Activated gamma-delta T cell treated with anti-CD3 and anti-CD28 coated beads, Interleukin-2, amount 50 U/mL, for 16 hours (primary cell): ENCODE measurements at regions not wholly inside any gene's neighbourhood (a gene's known extent, or its start where the extent isn't known, plus 50 kb on each side); places are given as distances from the start of the nearest gene placed in this dataset.

Experiments used
- DNase-seq: peaks from one replicate; pipeline ENCODE4 v3.0.0-alpha.2; 2020; ENCODE audit warnings: low read depth

GRCh38 chr1:229093238-229093540 lies 177.7 kb upstream of the RAB4A start:
- no peak for DNase-seq

DNA sequence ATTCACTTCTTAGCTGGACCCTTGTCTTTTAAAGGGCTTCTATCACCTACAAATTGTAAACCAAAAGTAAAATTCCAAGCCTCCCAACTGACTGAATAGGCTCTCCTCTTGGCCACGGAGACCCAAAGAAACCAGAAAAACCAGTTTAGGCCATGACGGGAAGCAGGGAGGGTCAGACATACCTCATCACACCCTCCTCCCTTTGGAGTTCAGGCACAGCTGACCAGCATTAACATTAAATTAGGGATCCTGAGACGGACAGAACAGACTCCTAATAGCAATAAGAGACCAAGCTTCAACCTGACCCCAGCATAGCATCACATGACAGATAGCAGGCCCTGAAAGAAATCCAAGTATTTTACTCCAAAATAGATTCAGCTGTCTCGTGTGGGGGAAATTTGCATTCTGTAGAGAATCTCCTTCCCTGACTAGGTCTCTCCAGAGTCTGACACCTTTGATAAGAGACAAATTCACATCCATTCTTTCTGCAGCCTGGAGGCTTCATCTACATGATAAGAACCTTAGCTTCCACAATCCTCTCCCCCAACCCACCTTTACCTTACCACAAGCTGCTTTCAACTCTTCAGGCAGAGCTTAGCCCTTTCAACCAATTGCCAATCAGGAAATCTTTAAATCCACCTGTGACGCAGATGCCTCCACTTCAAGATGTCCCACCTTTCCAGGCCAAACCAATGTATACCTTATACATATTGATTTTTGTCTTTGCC lies 177.1 kb upstream of the RAB4A start:
- DNase-seq = no peak

DNA sequence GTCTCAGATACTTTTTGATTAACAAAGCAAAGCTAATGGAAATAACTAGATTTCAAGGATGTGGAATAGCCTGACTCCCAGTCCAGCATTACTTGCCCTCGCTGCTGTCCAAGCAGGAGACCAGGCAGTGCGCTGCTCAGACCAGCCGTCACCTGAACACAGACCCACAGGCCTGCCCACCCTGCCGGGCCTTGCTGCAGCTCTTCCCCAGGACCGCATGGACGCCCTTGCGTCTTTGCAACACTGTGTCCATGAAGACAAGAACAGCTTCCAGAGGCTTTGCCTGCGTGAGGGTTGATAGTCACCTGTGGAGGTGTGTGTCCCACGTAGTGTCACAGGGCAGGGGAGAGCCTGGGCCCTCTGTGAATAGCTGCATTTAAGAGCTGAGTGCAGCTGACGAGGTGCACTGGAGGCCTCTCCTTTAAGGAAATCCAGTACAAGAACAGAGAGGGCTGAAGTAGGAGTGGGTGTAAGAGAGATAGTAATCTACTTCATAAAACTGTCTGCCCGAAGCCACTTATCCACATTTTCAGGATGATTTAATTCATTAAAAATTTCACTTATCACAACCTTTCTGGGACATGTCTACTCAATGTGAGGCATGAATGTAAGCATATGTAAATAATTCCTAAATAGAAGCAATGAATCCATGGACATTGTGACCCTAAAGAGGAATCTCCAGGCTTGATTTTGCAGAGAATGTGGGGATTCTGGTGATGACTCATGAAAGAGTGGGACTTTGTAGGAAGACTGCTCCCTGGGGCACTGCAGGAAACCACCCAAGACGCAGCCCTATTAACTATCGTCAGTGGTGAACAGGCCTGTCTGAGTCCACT lies 176.2 kb upstream of the RAB4A start:
- no peak for DNase-seq

DNA sequence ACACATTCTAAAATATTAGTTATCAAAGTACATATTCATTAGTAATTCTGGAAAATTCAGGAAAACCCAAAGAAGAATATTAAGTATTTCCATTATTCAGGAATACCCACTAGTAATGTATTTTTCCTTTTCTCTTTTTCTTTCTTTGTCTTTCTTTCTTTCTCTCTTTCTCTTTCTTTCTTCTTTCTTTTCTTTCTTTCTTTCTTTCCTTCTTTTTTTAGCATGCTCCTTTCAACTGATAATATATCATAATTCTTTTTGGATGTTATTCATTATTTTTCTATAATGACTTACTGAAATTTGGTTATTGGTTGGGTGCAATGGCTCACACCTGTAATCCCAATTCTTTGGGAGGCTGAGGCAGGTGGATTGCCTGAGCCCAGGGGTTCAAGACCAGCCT lies 175.6 kb upstream of the RAB4A start:
- no peak for DNase-seq

DNA sequence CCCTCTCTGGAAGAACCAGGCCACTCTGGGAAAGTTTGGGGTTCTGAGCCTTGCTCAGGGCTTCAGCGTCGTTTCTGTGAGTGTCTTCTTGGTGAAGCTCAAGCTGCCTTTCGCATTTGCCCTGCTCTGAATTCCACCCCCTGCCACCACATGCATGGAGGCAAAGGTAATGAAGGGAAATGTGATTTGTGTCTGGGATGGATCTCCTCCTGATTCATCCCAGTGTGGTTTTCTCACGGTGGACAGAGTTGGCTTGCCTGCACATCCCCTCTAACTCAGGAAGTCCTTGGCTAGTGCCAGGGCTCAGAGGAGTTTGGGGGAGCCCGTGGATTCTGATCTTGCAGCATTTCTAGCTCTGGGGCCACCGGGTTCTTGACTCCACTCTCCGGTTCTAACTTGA lies 173.6 kb upstream of the RAB4A start:
- DNase-seq = no peak

GRCh38 chr1:229098361-229098760 lies 172.6 kb upstream of the RAB4A start:
- no peak for DNase-seq

- no peak for DNase-seq
Measured at GRCh38 chr1:229098903-229099578, 171.9 kb upstream of the RAB4A start.

DNA sequence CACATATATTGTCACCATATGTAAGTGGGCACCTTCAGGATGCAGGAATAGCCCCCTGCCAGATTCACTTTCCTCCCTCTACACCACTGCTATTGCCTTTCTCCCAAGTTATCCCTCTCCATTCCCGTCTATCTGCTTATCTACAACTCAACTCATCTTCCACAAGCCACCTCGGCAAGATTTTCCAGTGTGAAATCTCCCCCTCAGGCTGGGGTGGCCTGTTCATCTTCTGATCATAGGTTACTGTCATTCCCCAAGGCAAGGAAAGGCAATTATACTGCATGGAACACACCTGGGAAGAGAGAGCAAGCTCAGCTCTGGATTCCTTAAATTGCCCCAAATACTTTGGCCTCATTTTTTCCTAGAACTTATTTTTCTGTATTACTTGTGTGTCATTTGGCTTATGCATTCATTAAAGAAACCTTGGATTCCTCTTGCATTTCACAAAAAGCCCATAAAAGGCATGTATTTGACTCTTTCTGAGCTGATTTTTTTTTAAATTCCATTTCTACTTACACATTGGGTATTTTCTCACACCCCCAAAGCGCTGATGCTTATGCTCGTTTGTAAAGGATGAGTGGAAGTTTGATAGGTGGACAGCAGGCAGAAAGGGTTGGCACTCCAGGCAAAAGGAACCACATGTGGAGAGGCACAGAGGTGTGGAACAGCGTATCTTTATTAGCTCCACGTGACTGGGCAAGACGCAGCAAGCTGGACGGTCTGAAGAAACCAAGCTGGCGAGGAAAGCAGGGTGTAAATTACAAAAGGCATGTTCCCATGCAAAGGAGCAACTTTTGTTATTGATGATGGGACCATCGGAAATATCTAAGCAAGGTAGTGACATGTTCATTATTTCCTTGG lies 169.7 kb upstream of the RAB4A start:
- no peak for DNase-seq

DNA sequence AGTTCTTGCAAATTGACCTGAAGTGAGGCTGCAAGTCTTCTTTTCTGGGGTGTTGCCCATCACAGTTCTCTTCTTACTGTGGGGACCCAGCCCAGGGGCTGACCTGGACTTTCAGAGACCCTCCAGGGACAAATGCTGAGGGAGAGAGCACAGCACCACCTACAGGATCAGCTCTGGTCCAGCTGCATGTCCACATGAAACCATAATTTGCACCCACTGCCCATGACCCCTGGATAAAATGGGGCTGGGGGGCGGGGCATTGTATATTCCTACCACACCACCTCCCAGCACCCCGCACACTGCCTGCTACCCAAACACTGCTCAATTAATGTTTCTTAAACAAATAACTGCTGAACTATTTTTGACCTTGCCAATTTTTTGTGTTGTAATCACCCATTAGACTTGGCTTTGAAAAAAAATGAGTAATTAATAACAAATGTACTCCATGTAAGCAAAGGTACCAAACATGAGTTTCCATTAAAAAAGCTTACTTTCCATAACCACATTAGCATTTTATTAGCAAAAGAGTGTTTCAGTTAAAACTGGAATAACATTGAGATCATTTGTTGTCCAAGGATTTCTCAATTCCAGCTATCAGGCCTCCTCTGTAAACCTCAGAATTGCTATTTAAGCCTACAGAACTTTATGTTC lies 168.0 kb upstream of the RAB4A start:
- DNase-seq = no peak

DNA sequence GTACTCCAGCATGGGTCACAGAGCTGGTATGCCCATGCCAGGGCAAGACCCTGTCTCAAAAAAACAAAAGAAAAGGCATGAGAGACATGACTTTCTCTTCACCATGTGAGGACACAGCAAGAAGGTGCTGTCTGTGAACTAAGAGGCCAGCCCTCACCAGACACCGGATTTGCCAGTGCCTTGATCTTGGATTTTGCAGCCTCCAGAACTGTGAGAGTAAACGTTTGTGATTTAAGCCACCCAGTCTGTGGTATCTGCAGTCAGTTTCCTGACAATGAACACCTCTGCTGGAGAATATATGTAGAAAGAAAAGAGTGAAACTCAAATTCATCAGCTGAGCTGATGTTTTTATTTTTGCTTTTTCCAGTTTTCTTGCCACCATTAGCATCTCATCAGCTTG lies 166.3 kb upstream of the RAB4A start:
- no peak for DNase-seq

GRCh38 chr1:229105109-229105508 lies 165.8 kb upstream of the RAB4A start:
- no peak for DNase-seq

DNA sequence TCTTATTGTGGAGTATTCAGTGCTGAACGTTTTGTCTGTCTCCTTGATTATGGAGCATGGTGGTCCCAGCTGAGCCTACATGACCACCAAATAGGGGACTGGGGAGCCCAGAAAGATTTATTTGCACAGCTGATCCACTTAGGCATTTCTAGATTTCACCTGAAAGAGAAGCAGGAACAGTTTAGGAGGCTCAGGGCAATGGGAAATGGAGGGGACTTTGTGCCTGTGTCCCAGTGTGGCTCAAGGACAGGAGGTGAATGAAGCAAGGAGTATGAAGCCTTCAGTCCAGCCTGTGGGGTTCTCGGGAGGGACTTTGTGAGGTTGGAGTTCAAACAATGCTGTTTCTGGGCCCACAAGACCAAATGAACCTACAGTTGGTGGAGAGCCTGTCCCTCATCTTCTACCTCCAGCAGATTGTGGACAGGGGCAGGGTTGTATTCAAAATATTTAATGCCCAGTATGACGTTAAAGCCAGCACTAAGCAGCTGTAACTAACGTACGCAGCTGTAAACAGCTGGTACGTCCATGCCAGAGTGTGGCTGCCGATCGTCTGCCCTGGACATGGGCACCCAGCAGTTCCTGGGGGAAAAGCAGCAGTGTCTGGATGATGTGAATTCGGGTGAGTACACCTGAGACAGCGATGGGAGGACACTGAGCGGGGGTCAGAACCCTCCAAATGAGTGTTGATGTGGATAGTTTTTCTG lies 164.9 kb upstream of the RAB4A start:
- no peak for DNase-seq

DNA sequence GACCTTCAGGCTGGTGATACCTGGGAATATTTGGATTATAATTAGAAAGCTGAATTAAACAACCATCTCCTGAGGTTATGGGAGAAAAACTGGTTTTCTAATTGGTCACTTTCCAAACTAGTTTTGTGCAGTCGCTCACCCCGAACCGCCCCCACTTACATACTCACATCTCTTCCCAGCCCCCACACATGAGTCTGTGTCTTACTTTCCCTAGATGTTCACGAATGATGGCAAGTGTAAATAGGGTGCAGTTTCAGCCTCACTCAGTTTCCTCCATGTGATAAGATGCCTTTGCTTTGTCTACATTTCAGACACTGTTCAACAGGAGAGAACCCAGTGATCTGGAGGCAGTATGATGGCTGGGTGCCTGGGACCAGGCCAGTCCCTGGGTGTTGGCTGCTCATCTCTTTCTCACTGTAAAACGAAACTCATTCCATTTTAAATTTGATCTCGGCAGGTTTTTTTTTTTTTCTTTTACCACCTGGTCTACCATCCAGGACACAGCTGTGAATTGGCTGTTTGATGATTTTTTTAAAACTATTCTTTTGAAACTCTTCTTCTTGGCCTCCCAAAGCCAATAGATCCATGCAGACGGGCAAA lies 164.3 kb upstream of the RAB4A start:
- DNase-seq = no peak

- no peak for DNase-seq
Measured at GRCh38 chr1:229107304-229107815, 163.6 kb upstream of the RAB4A start.

DNA sequence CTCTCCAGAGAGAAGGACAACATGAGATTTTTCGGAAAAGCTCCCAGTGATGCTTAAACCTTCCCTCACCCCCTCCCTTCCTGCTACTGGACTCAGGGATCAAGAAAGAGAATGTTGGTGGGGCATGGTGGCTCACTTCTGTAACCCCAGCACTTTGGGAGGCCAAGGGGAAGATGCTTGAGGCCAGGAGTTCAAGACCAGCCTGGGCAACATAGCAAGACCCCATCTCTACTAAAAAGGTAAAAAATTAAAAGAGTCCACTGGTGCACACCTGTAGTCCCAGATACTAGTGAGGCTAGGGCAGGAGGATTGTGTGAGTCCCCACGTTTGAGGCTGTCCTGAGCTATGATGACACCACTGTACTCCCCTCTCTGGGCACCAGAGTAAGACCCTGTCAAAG lies 162.9 kb upstream of the RAB4A start:
- DNase-seq = no peak

- no peak for DNase-seq
Measured at GRCh38 chr1:229108598-229109201, 162.2 kb upstream of the RAB4A start.

DNA sequence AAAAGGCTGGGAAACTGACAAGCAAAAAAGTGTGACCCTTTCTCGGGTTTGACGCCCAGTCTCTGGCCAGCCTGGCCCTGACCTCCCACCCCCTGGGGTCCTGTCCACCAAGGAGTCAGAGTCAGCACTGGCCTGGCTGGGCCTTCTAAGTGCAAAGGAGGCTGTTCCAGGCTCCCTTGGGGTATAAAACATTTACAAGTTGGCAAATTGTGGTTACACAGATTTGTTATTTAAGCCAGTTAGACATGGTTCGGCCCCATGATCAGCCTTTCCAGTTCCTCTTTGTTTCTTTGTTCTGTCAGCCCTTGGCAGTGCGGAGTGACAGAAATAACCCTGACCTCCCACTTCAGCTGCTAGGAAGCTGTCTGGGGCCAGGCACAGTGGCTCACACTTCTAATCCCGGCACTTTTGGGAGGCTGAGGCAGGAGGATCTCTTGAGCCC lies 161.6 kb upstream of the RAB4A start:
- no peak for DNase-seq

GRCh38 chr1:229110986-229111385 lies 159.9 kb upstream of the RAB4A start:
- no peak for DNase-seq

DNA sequence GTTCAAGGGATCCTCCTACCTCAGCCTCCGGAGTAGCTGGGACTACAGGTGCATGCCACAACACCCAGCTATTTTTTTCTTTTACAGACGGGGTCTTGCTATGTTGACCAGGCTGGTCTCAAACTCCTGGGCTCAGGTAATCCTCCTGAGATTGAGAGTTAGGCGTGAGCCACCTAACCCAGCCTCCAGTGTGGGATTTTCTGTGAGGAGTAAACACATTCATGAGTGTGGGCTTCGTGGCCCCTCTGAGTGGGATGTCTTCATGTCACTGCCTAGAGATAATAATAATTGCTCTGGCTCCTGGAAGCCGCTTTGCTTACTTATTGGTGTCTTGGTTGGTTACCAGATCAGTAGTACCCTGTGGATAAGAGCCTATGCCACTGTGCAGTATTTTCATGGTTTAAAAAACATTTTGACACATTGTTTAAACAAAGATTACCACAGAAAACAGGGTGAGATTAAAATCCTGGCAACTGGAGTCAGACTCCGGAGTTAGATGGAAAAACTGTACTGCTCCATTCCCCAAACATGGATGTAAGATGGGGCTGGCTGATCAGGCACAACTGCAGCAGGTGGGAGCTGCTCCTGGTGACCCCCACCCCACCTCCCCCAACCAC lies 159.1 kb upstream of the RAB4A start:
- no peak for DNase-seq
